Activated CD4-positive, CD25-positive, alpha-beta regulatory T cell treated with anti-CD3 and anti-CD28 coated beads, Interleukin-2, amount 50 U/mL, for 24 hours (primary cell): ENCODE measurements at regions not wholly inside any gene's neighbourhood (a gene's known extent, or its start where the extent isn't known, plus 50 kb on each side); places are given as distances from the start of the nearest gene placed in this dataset.

ENCODE experiments used
- ATAC-seq, 2 donors: fragments of 150-1000 bp; cut with Tn5 transposase; one replicate each; pipeline ENCODE4 v1.10.0; 2021; ENCODE audit warnings: mild to moderate bottlenecking in 1 of 2, moderate library complexity in 1 of 2

GRCh38 chr1:208421486-208421885, 177.3 kb upstream of the PLXNA2 start:
- no peak for ATAC-seq

GRCh38 chr1:208423526-208423925, 179.3 kb upstream of the PLXNA2 start:
- ATAC-seq = no peak

- ATAC-seq = no peak
Observed at GRCh38 chr1:208425096-208425495, 180.9 kb upstream of the PLXNA2 start.

- ATAC-seq = no peak
Observed at GRCh38 chr1:208430220-208430619, 186.0 kb upstream of the PLXNA2 start.

DNA sequence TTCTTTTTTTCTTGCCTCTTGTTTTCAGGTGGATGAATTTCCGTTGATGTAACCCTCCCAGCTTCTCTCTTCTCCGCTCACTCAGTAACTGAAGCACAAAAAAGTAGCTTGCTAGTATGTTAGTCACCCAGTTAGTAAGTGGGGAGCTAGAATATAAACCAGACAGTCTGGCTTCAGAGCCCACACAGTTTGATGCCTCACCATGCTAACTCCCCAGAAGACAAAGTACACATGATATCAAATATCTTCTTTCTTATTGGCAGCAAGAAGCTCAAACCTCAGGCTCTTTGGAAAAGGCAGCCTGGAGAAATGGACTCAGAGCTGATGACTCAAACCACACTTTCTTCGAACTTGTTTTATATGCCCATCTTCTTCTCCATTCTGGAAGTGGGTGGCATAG, 187.5 kb upstream of the PLXNA2 start:
- ATAC-seq = no peak

DNA sequence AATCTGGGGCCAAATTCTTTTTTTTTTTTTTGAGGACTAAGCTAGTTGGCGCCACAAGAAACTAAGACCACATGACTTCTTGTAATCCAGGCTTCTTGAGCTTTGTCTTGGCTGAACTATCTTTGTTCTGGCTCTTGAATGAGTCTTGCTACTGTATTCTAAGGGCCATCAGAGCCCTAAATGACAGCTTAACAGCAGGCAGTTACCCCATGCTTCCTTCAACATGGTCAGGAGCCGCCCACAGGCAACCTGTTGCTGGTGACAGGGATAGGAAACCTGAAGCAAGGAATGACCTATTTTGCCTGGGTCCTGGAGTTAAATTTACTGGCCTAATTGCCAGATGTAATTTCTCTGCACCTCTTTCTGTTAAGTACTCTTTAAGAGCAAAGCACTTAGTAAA, 188.2 kb upstream of the PLXNA2 start:
- ATAC-seq = no peak

GRCh38 chr1:208433086-208433485, 188.9 kb upstream of the PLXNA2 start:
- ATAC-seq = no peak

GRCh38 chr1:208433971-208434370, 189.8 kb upstream of the PLXNA2 start:
- no peak for ATAC-seq

DNA sequence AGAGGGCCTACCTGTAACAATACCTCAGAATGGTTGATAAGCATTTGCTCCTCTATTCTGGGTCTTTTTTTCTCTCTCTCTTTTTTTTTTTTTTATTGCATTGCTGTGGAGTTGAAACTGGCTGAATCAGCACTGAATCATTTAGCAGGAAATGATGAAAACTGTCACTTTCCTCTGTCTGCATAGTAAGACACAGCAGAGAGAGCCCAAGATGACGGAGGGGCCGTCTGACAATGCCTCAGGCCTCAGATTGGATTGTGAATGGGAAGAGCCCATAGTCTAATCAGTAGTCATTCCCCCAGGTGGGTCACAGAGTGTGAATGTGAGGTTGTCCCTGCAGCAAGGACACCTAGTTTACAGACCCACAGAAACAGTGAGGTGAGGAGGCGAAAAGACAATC, 193.2 kb upstream of the PLXNA2 start:
- no peak for ATAC-seq

- no peak for ATAC-seq
Observed at GRCh38 chr1:208438112-208438699, 194.0 kb upstream of the PLXNA2 start.

- no peak for ATAC-seq
Observed at GRCh38 chr1:208445758-208446203, 201.6 kb upstream of the PLXNA2 start.

DNA sequence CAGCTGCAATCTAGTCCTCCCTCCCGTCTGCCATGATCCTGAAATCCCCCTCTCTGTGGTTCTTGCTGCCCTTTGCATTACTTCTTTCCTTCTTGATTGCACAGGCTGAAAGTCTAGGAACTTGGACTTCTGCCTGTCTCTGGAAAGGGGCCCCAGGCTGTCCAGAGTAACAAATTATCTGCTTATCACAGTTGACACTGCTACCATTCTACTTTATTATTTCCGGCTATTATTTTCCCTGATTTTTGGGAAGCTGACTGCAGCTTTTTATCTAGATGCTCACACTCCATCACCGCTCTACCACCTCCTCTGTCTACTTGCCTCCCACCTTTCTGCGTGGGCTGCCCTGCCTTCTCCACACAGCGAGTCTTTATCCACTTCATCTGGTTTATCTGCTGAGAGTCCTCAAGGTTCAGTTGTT, 202.1 kb upstream of the PLXNA2 start:
- no peak for ATAC-seq

DNA sequence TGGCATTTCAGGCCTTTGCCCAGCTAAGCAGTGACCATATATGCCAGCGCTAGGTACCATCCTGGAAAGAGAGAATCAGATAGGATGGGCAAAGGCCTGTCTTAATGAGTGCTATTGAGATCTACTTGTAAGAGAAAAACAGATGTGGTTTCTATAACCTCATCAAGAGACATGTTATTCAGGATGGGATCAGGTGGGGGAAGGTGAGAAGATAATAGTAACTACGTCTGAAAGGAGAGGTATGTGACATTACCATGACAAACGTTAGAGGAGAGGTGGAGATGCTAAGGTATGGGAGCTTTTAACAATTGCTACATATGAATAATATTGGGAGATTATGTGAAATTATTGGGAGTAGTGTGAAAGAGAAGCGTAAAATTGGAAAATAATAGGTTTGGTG, 204.2 kb upstream of the PLXNA2 start:
- no peak for ATAC-seq

- no peak for ATAC-seq
Observed at GRCh38 chr1:208449951-208450350, 205.8 kb upstream of the PLXNA2 start.

- ATAC-seq = no peak
Observed at GRCh38 chr1:208450958-208451357, 206.8 kb upstream of the PLXNA2 start.

DNA sequence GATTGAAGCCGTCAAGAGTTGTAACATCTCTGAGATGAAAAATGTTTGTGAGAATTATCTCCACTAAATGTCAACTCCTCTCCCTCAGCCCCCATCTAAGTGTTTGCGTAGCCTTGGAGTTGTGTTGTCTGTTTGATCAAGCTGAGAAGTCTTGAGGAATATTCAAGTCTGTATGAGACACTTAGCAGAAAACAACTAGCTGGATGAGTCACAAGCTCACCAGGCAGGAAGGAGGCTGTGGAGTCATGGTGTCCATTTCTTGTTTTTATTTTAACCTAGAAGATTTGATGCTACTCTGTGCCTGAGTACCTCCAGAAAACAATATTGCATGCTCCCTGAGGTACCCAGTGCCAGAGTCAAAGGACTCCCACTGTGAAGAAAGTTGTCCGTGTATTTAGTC, 211.6 kb upstream of the PLXNA2 start:
- no peak for ATAC-seq

GRCh38 chr1:208456487-208456886, 212.3 kb upstream of the PLXNA2 start:
- ATAC-seq = no peak

DNA sequence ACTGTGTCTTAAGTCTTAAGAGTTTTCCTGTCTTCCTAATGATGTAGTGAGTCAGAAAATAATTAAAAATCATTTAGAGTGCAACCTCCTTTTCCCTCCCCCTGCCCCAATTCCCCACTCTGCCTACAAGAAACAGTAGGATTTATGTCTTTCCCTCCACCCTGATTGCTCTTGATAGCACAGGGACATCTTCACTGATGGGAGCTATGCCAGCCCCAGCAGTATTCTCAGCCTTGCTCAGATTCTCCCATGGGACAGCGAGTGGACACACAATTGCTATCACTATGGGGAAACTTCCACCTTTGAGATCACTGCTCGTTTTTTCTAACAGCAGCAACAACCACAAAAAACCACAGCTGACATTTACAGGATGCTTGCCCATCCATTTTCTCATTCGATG, 216.6 kb upstream of the PLXNA2 start:
- ATAC-seq = no peak

DNA sequence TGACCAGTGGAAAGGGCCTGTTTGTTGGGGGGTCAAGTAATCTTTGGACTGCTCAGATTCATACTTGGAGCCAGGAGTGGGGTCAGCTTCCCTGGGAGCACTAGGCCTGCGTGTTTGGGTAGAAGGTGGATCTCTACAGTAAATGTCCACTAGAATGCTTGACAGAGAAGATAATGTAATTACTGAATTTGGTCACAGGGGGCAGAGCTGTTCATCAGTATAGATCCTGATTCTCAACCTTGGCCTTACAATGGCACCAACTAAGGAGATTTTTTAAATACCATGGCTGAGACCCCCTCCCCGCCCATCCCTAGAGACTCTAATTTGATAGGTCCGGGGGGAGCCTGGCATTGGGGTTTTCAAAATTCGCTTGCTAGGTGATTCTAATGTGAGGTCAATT, 217.5 kb upstream of the PLXNA2 start:
- no peak for ATAC-seq

DNA sequence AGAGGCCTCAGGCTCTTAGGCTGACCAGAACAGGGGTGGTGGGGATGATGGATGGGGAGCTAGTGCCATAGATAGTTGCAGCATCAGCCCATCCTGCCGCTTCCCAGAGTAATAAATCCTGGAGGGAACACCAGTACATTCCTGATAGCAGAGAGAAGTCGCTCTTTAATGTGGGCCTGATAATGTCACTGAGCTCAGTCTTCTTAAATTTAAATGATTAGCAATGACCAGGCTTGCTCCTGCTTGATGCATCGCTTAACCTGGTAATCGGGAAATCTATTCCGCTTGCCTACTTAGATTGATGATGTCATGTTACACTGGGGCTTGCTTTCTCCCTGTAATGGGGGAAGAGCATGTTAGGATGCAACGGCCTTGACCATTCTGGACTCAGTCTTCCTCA, 218.6 kb upstream of the PLXNA2 start:
- no peak for ATAC-seq

GRCh38 chr1:208465266-208465665, 221.1 kb upstream of the PLXNA2 start:
- no peak for ATAC-seq

- ATAC-seq = no peak
Observed at GRCh38 chr1:208465786-208466590, 221.8 kb upstream of the PLXNA2 start.

DNA sequence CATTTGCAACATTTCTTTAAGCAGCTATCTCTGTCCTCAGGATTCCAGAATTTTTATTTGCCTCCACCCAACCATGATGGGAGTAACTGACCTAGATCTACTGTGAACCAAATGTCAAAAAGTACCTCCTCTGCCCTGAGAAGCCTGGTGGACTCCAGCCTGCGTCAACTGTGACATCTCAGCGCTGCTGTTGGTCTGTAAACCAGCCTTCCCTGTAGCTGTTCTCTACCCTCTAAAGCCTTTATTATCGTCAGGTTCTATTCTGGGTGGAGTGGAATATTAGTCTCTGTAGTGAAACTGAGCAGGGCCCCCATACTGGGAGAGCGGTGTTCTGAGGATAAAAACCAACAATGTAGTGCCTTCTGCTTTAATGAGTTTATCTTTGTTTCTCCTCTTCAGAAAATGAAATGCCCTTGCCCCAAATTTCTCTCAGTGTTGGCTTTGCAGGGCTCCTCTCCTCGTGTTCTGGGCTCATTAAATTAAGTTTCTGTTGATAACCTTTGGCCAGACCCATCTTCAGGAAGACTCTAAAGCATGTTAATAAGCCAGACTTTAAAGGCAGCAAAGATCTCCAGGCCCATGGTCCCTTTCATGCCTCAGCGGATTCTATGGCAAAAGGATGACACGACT, 223.1 kb upstream of the PLXNA2 start:
- ATAC-seq = no peak

DNA sequence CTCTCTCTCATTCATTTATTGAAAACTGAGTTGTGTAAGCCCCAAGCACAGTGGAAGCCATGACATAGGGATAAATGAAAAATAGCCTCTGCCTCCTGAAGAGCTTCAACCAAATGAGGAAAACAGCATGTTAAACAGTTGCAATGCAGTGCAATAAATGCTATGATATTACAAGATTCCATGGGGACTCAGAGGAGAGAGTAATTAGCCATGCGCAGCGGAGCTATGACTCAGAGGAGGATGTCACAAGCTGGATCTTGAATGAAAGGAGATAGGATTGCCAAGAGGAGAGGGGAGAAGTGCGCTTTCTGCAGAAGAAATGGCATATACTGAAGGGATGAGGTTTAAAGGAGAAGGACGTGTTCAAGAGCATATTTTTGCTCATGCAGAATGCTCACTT, 231.3 kb upstream of the PLXNA2 start:
- no peak for ATAC-seq
